Activated B cell treated with CpG ODN at 0.5 μM for 24 hours (primary cell): ENCODE measurements at regions not wholly inside any gene's neighbourhood (a gene's known extent, or its start where the extent isn't known, plus 50 kb on each side); places are given as distances from the start of the nearest gene placed in this dataset.

ENCODE experiments used
- ATAC-seq: fragments of 200-7000 bp; cut with Tn5 transposase; one replicate; pipeline ENCODE4 v1.10.0; 2021; ENCODE audit warnings: low read depth, mild to moderate bottlenecking, moderate library complexity
- CTCF ChIA-PET: fragments of 350-600 bp; sonication (Branson Sonifier 250); formaldehyde crosslinking; loops from one replicate; lab custom pipeline; 2021; ENCODE audit warnings: antibody characterized with exemption; lab: Charles Lee
- POLR2A ChIA-PET: fragments of 350-600 bp; sonication (Branson Sonifier 250); formaldehyde crosslinking; loops from one replicate; lab custom pipeline; 2021; ENCODE audit warnings: antibody characterized with exemption; lab: Charles Lee
- DNase-seq: peaks from one replicate; pipeline ENCODE4 v3.0.0; 2022
- H3K27ac Mint-ChIP-seq: one replicate; pipeline ENCODE4 v1.8.0; 2020; ENCODE audit warnings: mixed read lengths
- H3K27me3 Mint-ChIP-seq: one replicate; pipeline ENCODE4 v1.8.0; 2021; ENCODE audit warnings: mixed read lengths
- H3K36me3 Mint-ChIP-seq: one replicate; pipeline ENCODE4 v1.8.0; 2021; ENCODE audit warnings: low read depth, mixed read lengths
- H3K4me1 Mint-ChIP-seq: one replicate; pipeline ENCODE4 v1.8.0; 2021; ENCODE audit warnings: mixed read lengths
- H3K4me3 Mint-ChIP-seq: one replicate; pipeline ENCODE4 v1.8.0; 2020; ENCODE audit warnings: mild to moderate bottlenecking, mixed read lengths
- H3K9me3 Mint-ChIP-seq: one replicate; pipeline ENCODE4 v1.8.0; 2020; ENCODE audit warnings: mixed read lengths
- CTCF ChIP-seq: fragments of 200-600 bp; IDR thresholded peaks from one replicate; pipeline ENCODE4 v1.8.0; 2022; ENCODE audit warnings: antibody characterized with exemption, mild to moderate bottlenecking
- intact Hi-C: fragments of 100-400 bp; cut with micrococcal nuclease; formaldehyde crosslinking; loops from one replicate; pipeline ENCODE4 v1.15.1; 2024

- ATAC-seq (no peak), DNase-seq (no peak)
- H3K9me3 Mint-ChIP-seq, result peaks cover 3% of the 10 kb centered on the region
- no peak overlapping the region for H3K4me3 Mint-ChIP-seq
- H3K36me3 Mint-ChIP-seq, result no peaks in the 10 kb centered on the region
- POLR2A ChIA-PET, result no interaction called here
- H3K4me1 Mint-ChIP-seq, result no peaks in the 10 kb centered on the region
- TF ChIP-seq CTCF, result no peak
- H3K27ac Mint-ChIP-seq, result no peak overlapping the region
- intact Hi-C loops, result no loop called here
- CTCF ChIA-PET, result no interaction called here
- H3K27me3 Mint-ChIP-seq, result no peaks in the 10 kb centered on the region
Measured at GRCh38 chr4:125507141-125507540, 192.4 kb downstream of the FAT4 start.

GRCh38 chr4:125511715-125512114, 197.0 kb downstream of the FAT4 start:
- no peak overlapping the region for H3K27ac Mint-ChIP-seq
- H3K36me3 Mint-ChIP-seq, result no peaks in the 10 kb centered on the region
- ChIA-PET POLR2A (no interaction called here), CTCF (no interaction called here)
- H3K4me3 Mint-ChIP-seq, result no peak overlapping the region
- intact Hi-C loops, result no loop called here
- no peaks in the 10 kb centered on the region for H3K4me1 Mint-ChIP-seq
- peaks cover 3% of the 10 kb centered on the region for H3K9me3 Mint-ChIP-seq
- H3K27me3 Mint-ChIP-seq, result no peaks in the 10 kb centered on the region
- DNase-seq (no peak), ATAC-seq (no peak)
- TF ChIP-seq CTCF, result no peak

GRCh38 chr4:125515016-125515415, 200.3 kb downstream of the FAT4 start:
- DNase-seq (no peak), ATAC-seq (no peak)
- Mint-ChIP-seq H3K27ac (no peak overlapping the region), H3K4me1 (no peaks in the 10 kb centered on the region), H3K27me3 (no peaks in the 10 kb centered on the region), H3K36me3 (no peaks in the 10 kb centered on the region), H3K4me3 (no peak overlapping the region), H3K9me3 (peaks cover 1% of the 10 kb centered on the region)
- POLR2A ChIA-PET, result no interaction called here
- TF ChIP-seq CTCF, result no peak
- CTCF ChIA-PET, result no interaction called here
- intact Hi-C loops, result no loop called here

- intact Hi-C loops, result no loop called here
- ChIA-PET POLR2A (no interaction called here), CTCF (no interaction called here)
- no peaks in the 10 kb centered on the region for H3K4me1 Mint-ChIP-seq
- DNase-seq (no peak), ATAC-seq (no peak)
- no peaks in the 10 kb centered on the region for H3K27me3 Mint-ChIP-seq
- H3K36me3 Mint-ChIP-seq, result no peaks in the 10 kb centered on the region
- H3K4me3 Mint-ChIP-seq, result no peak overlapping the region
- H3K9me3 Mint-ChIP-seq, result peaks cover under 1% of the 10 kb centered on the region
- TF ChIP-seq CTCF, result no peak
- no peak overlapping the region for H3K27ac Mint-ChIP-seq
Measured at GRCh38 chr4:125517831-125518230, 203.1 kb downstream of the FAT4 start.

- Mint-ChIP-seq H3K4me1 (no peaks in the 10 kb centered on the region), H3K36me3 (no peaks in the 10 kb centered on the region), H3K9me3 (peaks cover 2% of the 10 kb centered on the region), H3K4me3 (no peak overlapping the region), H3K27ac (no peak overlapping the region), H3K27me3 (no peaks in the 10 kb centered on the region)
- ChIA-PET CTCF (no interaction called here), POLR2A (no interaction called here)
- no peak for TF ChIP-seq CTCF
- ATAC-seq (no peak), DNase-seq (no peak)
- intact Hi-C loops, result no loop called here
Measured at GRCh38 chr4:125518281-125518680, 203.5 kb downstream of the FAT4 start.
